HL-60 (cell line): ENCODE measurements at regions not wholly inside any gene's neighbourhood (a gene's known extent, or its start where the extent isn't known, plus 50 kb on each side); places are given as distances from the start of the nearest gene placed in this dataset.

Experiments used
- DNase-seq, 2 experiments: peaks; one replicate each; pipeline ENCODE4 v3.0.0-alpha.2; 2010 to 2020; ENCODE audit warnings: low read depth in 1 of 2, low spot score in 1 of 2
- H3K27ac ChIP-seq: fragments of 250-450 bp; sonication (Bioruptor Pico); replicated peaks from 2 replicates; pipeline ENCODE4 v1.5.1; 2020; ENCODE audit warnings: mild to moderate bottlenecking, moderate library complexity
- H3K27me3 ChIP-seq: fragments of 250-450 bp; sonication (Bioruptor Pico); 2 replicates; pipeline ENCODE4 v1.5.1; 2021; ENCODE audit warnings: mild to moderate bottlenecking, moderate library complexity; ENCODE audit not compliant: insufficient read depth, poor library complexity, severe bottlenecking
- H3K4me3 ChIP-seq: replicated peaks from 2 replicates; pipeline ENCODE4 v1.5.1; 2011; ENCODE audit warnings: mild to moderate bottlenecking, control low read depth, low read length; ENCODE audit not compliant: insufficient read depth
- GABPA ChIP-seq: IDR thresholded peaks from 2 replicates; pipeline ENCODE4 v1.6.1; 2012; ENCODE audit warnings: low read depth
- POLR2AphosphoS5 ChIP-seq: IDR thresholded peaks from 2 replicates; pipeline ENCODE4 v1.6.1; 2012; ENCODE audit warnings: low read depth
- SPI1 ChIP-seq: IDR thresholded peaks from 2 replicates; pipeline ENCODE4 v1.6.1; 2012; ENCODE audit warnings: low read depth, mild to moderate bottlenecking, borderline replicate concordance
- TF ChIP-seq, protein P1 (sequence below): IDR thresholded peaks from one replicate; pipeline ENCODE4 v1.5.1; 2011; ENCODE audit warnings: low read length, control low read depth, inconsistent platforms; ENCODE audit not compliant: insufficient read depth
- TF ChIP-seq, protein P2 (sequence below): IDR thresholded peaks from 2 replicates; pipeline ENCODE4 v1.6.1; 2012; ENCODE audit warnings: low read depth; ENCODE audit not compliant: insufficient replicate concordance

DNA sequence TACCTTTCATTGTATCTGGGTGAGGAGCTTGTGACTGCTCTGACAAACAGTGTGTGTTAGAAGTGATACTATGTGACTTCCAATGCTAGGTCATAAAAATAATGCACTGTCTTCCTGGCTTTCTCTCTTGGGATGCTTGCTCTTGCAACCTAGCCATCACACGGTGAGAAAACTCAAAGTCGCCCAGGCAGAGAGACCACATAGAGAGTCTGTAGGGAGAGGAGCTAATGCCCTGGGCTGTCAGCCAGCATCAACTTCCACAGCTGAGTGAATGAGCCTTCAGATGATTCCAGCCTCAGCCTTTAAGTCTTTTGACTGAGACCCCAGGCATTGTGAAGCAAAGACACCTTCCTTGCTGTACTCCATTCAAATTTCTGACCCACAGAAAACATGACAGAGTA, 220.6 kb upstream of the SGO1 start:
- DNase-seq = no peak
- TF ChIP-seq SPI1 (no peak), POLR2AphosphoS5 (no peak), GABPA (no peak)
- TF ChIP-seq, protein P1, sequence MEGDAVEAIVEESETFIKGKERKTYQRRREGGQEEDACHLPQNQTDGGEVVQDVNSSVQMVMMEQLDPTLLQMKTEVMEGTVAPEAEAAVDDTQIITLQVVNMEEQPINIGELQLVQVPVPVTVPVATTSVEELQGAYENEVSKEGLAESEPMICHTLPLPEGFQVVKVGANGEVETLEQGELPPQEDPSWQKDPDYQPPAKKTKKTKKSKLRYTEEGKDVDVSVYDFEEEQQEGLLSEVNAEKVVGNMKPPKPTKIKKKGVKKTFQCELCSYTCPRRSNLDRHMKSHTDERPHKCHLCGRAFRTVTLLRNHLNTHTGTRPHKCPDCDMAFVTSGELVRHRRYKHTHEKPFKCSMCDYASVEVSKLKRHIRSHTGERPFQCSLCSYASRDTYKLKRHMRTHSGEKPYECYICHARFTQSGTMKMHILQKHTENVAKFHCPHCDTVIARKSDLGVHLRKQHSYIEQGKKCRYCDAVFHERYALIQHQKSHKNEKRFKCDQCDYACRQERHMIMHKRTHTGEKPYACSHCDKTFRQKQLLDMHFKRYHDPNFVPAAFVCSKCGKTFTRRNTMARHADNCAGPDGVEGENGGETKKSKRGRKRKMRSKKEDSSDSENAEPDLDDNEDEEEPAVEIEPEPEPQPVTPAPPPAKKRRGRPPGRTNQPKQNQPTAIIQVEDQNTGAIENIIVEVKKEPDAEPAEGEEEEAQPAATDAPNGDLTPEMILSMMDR = no peak
- TF ChIP-seq, protein P2, sequence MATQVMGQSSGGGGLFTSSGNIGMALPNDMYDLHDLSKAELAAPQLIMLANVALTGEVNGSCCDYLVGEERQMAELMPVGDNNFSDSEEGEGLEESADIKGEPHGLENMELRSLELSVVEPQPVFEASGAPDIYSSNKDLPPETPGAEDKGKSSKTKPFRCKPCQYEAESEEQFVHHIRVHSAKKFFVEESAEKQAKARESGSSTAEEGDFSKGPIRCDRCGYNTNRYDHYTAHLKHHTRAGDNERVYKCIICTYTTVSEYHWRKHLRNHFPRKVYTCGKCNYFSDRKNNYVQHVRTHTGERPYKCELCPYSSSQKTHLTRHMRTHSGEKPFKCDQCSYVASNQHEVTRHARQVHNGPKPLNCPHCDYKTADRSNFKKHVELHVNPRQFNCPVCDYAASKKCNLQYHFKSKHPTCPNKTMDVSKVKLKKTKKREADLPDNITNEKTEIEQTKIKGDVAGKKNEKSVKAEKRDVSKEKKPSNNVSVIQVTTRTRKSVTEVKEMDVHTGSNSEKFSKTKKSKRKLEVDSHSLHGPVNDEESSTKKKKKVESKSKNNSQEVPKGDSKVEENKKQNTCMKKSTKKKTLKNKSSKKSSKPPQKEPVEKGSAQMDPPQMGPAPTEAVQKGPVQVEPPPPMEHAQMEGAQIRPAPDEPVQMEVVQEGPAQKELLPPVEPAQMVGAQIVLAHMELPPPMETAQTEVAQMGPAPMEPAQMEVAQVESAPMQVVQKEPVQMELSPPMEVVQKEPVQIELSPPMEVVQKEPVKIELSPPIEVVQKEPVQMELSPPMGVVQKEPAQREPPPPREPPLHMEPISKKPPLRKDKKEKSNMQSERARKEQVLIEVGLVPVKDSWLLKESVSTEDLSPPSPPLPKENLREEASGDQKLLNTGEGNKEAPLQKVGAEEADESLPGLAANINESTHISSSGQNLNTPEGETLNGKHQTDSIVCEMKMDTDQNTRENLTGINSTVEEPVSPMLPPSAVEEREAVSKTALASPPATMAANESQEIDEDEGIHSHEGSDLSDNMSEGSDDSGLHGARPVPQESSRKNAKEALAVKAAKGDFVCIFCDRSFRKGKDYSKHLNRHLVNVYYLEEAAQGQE = no peak
- no peaks in the 10 kb centered on the region for H3K27me3 ChIP-seq
- H3K4me3 ChIP-seq = no peak overlapping the region
- no peak overlapping the region for H3K27ac ChIP-seq

DNA sequence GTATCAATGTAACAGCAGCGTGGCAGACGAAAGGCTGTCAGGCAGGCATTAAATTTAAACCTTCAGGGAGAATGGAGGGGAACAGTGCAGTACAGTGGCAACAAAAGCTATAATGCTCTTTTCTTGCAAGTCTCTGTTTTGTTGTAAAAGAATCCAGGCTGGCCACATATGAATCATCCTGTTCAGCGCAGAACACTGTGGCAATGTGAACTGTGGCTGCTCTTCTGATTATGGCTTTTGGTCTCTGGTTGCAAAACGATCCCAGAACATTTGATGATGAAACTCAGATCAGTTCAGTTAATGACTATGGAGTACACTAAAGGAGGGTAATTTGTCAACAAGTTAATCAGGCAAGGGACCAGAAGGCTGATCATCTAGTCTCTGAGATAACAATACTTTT, 219.7 kb upstream of the SGO1 start:
- TF ChIP-seq GABPA (no peak), SPI1 (no peak), POLR2AphosphoS5 (no peak)
- TF ChIP-seq, protein P1 = no peak
- TF ChIP-seq, protein P2 = no peak
- Histone ChIP-seq H3K27me3 (no peaks in the 10 kb centered on the region), H3K27ac (no peak overlapping the region), H3K4me3 (no peak overlapping the region)
- no peak for DNase-seq

DNA sequence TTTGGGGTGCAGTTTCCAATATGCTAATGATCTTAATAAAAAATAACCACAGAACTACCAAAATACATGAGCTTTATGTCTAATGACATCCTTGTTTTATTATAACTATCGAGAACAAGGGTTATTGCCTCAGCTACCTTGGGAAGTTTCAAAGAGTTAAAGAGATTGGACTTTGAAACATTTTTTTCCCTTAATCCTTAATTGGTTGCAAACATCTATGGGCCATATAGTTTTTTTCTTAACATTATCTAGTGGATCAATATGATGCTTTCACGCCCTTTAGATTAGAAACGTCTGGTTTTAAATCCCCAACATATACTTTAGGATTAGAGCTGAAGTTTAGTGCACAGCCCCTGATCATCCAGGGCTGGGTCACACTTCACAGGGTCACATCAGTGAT, 219.2 kb upstream of the SGO1 start:
- no peak overlapping the region for H3K27ac ChIP-seq
- TF ChIP-seq SPI1 (no peak), POLR2AphosphoS5 (no peak), GABPA (no peak)
- TF ChIP-seq, protein P2 = no peak
- TF ChIP-seq, protein P1 = no peak
- no peak overlapping the region for H3K4me3 ChIP-seq
- H3K27me3 ChIP-seq = no peaks in the 10 kb centered on the region
- no peak for DNase-seq
